ENCODE measurements at regions not wholly inside any gene's neighbourhood (a gene's known extent, or its start where the extent isn't known, plus 50 kb on each side); places are given as distances from the start of the nearest gene placed in this dataset.

DNA sequence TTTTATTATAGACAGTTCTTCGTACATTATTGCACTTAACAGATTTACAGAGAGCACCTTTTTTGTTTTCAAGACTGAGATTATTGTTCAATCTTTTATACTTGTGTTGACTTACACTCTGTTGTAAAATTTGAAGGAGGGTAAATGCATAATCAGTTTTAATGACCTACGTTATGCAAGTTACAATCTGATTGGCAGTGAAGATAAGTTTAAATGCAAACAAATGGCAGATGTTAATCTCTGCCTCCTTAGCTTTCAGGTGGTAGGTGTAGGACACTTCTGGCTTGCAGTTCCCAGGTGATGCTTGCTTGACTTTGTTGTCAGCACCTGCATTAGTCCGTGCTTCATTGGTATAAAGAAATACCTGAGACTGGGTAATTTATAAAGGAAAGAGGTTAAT, 424.9 kb downstream of the FGF9 start:
- Histone ChIP-seq H3K36me3 (ENCODE audit: insufficient read depth) (no peaks in the 10 kb centered on the region), H4K20me1 (replicated peaks; ENCODE audit: insufficient read depth) (no peaks in the 10 kb centered on the region; the same call in 1 of the 2 replicates), H3F3A (replicated peaks; ENCODE audit: low read depth) (no peaks in the 10 kb centered on the region), H2AFZ (no peak overlapping the region), H3K79me2 (replicated peaks; ENCODE audit: insufficient read depth) (no peaks in the 10 kb centered on the region; the same call in 1 of the 2 replicates), H3K4me2 (no peak overlapping the region), H3K4me3 (no peak overlapping the region), H3K4me1 (ENCODE audit: insufficient read depth) (no peaks in the 10 kb centered on the region), H3K27ac (ENCODE audit: low read depth) (no peak overlapping the region), H3K27me3 (ENCODE audit: insufficient read depth) (no peaks in the 10 kb centered on the region), H3K9me2 (ENCODE audit: insufficient read depth) (peaks cover 6% of the 10 kb centered on the region; the same call in 1 of the 2 replicates)
- Mint-ChIP-seq H3K36me3 (ENCODE audit: low read depth) (no peaks in the 10 kb centered on the region), H3K4me1 (no peaks in the 10 kb centered on the region), H3K4me3 (no peak overlapping the region), H3K9me3 (0 out of 3 replicates have a peak, but pooled peaks cover 5% of the 10 kb centered on the region), H3K27me3 (ENCODE audit: insufficient read depth, low read depth, poor library complexity) (peaks cover 8% of the 10 kb centered on the region), H3K27ac (no peak overlapping the region)
- no peak for ATAC-seq
- no peak for DNase-seq (ENCODE audit: low spot score)
- TF ChIP-seq, protein P1, sequence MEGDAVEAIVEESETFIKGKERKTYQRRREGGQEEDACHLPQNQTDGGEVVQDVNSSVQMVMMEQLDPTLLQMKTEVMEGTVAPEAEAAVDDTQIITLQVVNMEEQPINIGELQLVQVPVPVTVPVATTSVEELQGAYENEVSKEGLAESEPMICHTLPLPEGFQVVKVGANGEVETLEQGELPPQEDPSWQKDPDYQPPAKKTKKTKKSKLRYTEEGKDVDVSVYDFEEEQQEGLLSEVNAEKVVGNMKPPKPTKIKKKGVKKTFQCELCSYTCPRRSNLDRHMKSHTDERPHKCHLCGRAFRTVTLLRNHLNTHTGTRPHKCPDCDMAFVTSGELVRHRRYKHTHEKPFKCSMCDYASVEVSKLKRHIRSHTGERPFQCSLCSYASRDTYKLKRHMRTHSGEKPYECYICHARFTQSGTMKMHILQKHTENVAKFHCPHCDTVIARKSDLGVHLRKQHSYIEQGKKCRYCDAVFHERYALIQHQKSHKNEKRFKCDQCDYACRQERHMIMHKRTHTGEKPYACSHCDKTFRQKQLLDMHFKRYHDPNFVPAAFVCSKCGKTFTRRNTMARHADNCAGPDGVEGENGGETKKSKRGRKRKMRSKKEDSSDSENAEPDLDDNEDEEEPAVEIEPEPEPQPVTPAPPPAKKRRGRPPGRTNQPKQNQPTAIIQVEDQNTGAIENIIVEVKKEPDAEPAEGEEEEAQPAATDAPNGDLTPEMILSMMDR (conservative IDR thresholded peaks at IDR 0.05; ENCODE audit: low read depth in 2 of 2) = no peak
- TF ChIP-seq, protein P2, sequence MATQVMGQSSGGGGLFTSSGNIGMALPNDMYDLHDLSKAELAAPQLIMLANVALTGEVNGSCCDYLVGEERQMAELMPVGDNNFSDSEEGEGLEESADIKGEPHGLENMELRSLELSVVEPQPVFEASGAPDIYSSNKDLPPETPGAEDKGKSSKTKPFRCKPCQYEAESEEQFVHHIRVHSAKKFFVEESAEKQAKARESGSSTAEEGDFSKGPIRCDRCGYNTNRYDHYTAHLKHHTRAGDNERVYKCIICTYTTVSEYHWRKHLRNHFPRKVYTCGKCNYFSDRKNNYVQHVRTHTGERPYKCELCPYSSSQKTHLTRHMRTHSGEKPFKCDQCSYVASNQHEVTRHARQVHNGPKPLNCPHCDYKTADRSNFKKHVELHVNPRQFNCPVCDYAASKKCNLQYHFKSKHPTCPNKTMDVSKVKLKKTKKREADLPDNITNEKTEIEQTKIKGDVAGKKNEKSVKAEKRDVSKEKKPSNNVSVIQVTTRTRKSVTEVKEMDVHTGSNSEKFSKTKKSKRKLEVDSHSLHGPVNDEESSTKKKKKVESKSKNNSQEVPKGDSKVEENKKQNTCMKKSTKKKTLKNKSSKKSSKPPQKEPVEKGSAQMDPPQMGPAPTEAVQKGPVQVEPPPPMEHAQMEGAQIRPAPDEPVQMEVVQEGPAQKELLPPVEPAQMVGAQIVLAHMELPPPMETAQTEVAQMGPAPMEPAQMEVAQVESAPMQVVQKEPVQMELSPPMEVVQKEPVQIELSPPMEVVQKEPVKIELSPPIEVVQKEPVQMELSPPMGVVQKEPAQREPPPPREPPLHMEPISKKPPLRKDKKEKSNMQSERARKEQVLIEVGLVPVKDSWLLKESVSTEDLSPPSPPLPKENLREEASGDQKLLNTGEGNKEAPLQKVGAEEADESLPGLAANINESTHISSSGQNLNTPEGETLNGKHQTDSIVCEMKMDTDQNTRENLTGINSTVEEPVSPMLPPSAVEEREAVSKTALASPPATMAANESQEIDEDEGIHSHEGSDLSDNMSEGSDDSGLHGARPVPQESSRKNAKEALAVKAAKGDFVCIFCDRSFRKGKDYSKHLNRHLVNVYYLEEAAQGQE (IDR thresholded peaks at IDR 0.05; ENCODE audit: unreplicated experiment) = no peak
- TF ChIP-seq CREB1 (CRISPR knock-in tag; IDR thresholded peaks at IDR 0.05; ENCODE audit: low read depth) (no peak), JUNB (IDR thresholded peaks at IDR 0.05; ENCODE audit: unreplicated experiment) (no peak), ZNF114 (CRISPR knock-in tag; IDR thresholded peaks at IDR 0.05) (no peak), ZNF331 (CRISPR knock-in tag; IDR thresholded peaks at IDR 0.05; ENCODE audit: low read depth) (no peak), NANOG (IDR thresholded peaks at IDR 0.05; ENCODE audit: borderline replicate concordance) (no peak), POLR2AphosphoS5 (IDR thresholded peaks at IDR 0.05; ENCODE audit: low read depth) (no peak), EZH2 (IDR thresholded peaks at IDR 0.05; ENCODE audit: low read depth, unreplicated experiment) (no peak), STAT1 (IDR thresholded peaks at IDR 0.05; ENCODE audit: unreplicated experiment) (no peak), EZH2phosphoT487 (IDR thresholded peaks at IDR 0.05; ENCODE audit: unreplicated experiment) (no peak)
- TF ChIP-seq, protein P3, sequence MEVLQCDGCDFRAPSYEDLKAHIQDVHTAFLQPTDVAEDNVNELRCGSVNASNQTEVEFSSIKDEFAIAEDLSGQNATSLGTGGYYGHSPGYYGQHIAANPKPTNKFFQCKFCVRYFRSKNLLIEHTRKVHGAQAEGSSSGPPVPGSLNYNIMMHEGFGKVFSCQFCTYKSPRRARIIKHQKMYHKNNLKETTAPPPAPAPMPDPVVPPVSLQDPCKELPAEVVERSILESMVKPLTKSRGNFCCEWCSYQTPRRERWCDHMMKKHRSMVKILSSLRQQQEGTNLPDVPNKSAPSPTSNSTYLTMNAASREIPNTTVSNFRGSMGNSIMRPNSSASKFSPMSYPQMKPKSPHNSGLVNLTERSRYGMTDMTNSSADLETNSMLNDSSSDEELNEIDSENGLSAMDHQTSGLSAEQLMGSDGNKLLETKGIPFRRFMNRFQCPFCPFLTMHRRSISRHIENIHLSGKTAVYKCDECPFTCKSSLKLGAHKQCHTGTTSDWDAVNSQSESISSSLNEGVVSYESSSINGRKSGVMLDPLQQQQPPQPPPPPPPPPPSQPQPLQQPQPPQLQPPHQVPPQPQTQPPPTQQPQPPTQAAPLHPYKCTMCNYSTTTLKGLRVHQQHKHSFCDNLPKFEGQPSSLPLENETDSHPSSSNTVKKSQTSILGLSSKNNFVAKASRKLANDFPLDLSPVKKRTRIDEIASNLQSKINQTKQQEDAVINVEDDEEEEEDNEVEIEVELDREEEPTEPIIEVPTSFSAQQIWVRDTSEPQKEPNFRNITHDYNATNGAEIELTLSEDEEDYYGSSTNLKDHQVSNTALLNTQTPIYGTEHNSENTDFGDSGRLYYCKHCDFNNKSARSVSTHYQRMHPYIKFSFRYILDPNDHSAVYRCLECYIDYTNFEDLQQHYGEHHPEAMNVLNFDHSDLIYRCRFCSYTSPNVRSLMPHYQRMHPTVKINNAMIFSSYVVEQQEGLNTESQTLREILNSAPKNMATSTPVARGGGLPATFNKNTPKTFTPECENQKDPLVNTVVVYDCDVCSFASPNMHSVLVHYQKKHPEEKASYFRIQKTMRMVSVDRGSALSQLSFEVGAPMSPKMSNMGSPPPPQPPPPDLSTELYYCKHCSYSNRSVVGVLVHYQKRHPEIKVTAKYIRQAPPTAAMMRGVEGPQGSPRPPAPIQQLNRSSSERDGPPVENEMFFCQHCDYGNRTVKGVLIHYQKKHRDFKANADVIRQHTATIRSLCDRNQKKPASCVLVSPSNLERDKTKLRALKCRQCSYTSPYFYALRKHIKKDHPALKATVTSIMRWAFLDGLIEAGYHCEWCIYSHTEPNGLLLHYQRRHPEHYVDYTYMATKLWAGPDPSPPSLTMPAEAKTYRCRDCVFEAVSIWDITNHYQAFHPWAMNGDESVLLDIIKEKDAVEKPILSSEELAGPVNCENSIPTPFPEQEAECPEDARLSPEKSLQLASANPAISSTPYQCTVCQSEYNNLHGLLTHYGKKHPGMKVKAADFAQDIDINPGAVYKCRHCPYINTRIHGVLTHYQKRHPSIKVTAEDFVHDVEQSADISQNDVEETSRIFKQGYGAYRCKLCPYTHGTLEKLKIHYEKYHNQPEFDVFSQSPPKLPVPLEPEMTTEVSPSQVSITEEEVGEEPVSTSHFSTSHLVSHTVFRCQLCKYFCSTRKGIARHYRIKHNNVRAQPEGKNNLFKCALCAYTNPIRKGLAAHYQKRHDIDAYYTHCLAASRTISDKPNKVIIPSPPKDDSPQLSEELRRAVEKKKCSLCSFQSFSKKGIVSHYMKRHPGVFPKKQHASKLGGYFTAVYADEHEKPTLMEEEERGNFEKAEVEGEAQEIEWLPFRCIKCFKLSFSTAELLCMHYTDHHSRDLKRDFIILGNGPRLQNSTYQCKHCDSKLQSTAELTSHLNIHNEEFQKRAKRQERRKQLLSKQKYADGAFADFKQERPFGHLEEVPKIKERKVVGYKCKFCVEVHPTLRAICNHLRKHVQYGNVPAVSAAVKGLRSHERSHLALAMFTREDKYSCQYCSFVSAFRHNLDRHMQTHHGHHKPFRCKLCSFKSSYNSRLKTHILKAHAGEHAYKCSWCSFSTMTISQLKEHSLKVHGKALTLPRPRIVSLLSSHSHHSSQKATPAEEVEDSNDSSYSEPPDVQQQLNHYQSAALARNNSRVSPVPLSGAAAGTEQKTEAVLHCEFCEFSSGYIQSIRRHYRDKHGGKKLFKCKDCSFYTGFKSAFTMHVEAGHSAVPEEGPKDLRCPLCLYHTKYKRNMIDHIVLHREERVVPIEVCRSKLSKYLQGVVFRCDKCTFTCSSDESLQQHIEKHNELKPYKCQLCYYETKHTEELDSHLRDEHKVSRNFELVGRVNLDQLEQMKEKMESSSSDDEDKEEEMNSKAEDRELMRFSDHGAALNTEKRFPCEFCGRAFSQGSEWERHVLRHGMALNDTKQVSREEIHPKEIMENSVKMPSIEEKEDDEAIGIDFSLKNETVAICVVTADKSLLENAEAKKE (CRISPR knock-in tag; IDR thresholded peaks at IDR 0.05) = no peak
- TF ChIP-seq, protein P4, sequence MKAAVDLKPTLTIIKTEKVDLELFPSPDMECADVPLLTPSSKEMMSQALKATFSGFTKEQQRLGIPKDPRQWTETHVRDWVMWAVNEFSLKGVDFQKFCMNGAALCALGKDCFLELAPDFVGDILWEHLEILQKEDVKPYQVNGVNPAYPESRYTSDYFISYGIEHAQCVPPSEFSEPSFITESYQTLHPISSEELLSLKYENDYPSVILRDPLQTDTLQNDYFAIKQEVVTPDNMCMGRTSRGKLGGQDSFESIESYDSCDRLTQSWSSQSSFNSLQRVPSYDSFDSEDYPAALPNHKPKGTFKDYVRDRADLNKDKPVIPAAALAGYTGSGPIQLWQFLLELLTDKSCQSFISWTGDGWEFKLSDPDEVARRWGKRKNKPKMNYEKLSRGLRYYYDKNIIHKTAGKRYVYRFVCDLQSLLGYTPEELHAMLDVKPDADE (IDR thresholded peaks at IDR 0.05) = no peak

All from GM23338 (cell line).